PC-9 (cell line): ENCODE measurements at regions not wholly inside any gene's neighbourhood (a gene's known extent, or its start where the extent isn't known, plus 50 kb on each side); places are given as distances from the start of the nearest gene placed in this dataset.

Experiments
- EZH2 ChIP-seq: fragments of 200-600 bp; sonication (generic); IDR thresholded peaks from 2 replicates; pipeline ENCODE4 v1.8.0; 2017; ENCODE audit warnings: antibody characterized with exemption, low read depth
- TF ChIP-seq, protein P1 (sequence below): fragments of 200-600 bp; sonication (generic); conservative IDR thresholded peaks from 2 replicates; pipeline ENCODE4 v1.6.1; 2017; ENCODE audit warnings: mixed run types, antibody characterized with exemption, mild to moderate bottlenecking, moderate library complexity

GRCh38 chr1:29937356-29937755 lies 701.0 kb downstream of the PTPRU start:
- TF ChIP-seq, protein P1, sequence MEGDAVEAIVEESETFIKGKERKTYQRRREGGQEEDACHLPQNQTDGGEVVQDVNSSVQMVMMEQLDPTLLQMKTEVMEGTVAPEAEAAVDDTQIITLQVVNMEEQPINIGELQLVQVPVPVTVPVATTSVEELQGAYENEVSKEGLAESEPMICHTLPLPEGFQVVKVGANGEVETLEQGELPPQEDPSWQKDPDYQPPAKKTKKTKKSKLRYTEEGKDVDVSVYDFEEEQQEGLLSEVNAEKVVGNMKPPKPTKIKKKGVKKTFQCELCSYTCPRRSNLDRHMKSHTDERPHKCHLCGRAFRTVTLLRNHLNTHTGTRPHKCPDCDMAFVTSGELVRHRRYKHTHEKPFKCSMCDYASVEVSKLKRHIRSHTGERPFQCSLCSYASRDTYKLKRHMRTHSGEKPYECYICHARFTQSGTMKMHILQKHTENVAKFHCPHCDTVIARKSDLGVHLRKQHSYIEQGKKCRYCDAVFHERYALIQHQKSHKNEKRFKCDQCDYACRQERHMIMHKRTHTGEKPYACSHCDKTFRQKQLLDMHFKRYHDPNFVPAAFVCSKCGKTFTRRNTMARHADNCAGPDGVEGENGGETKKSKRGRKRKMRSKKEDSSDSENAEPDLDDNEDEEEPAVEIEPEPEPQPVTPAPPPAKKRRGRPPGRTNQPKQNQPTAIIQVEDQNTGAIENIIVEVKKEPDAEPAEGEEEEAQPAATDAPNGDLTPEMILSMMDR = no peak
- no peak for TF ChIP-seq EZH2
